HG03432 (cell line): ENCODE measurements at regions not wholly inside any gene's neighbourhood (a gene's known extent, or its start where the extent isn't known, plus 50 kb on each side); places are given as distances from the start of the nearest gene placed in this dataset.

Source experiments
- ATAC-seq: cut with Tn5 transposase; IDR thresholded peaks from one replicate; pipeline ENCODE4 v1.9.1; 2021; ENCODE audit warnings: mild to moderate bottlenecking, moderate library complexity; ENCODE audit not compliant: unreplicated experiment

- peak; percentile 7 for ATAC-seq
Observed at GRCh38 chr12:98417266-98417665, 98.1 kb upstream of the TMPO start.

- peak; percentile 83 for ATAC-seq
Observed at GRCh38 chr12:98418357-98419075, 96.9 kb upstream of the TMPO start.

GRCh38 chr12:98419081-98419794 lies 96.2 kb upstream of the TMPO start:
- ATAC-seq: no peak

GRCh38 chr12:98419795-98420404 lies 95.5 kb upstream of the TMPO start:
- ATAC-seq: no peak

- ATAC-seq: no peak
Observed at GRCh38 chr12:98420461-98420860, 94.9 kb upstream of the TMPO start.

- no peak for ATAC-seq
Observed at GRCh38 chr12:98421316-98421715, 94.1 kb upstream of the TMPO start.

- no peak for ATAC-seq
Observed at GRCh38 chr12:98422359-98422758, 93.0 kb upstream of the TMPO start.

- ATAC-seq: no peak
Observed at GRCh38 chr12:98422812-98423211, 92.6 kb upstream of the TMPO start.

- no peak for ATAC-seq
Observed at GRCh38 chr12:98423963-98424362, 91.4 kb upstream of the TMPO start.

GRCh38 chr12:98424726-98425401 lies 90.5 kb upstream of the TMPO start:
- ATAC-seq: peak; percentile 77

- no peak for ATAC-seq
Observed at GRCh38 chr12:98425859-98426258, 89.5 kb upstream of the TMPO start.

GRCh38 chr12:98431089-98431488 lies 84.3 kb upstream of the TMPO start:
- ATAC-seq: no peak

- ATAC-seq: no peak
Observed at GRCh38 chr12:98437166-98437565, 78.2 kb upstream of the TMPO start.

- no peak for ATAC-seq
Observed at GRCh38 chr12:98437806-98438595, 77.4 kb upstream of the TMPO start.

GRCh38 chr12:98438656-98439230 lies 76.6 kb upstream of the TMPO start:
- ATAC-seq: no peak

GRCh38 chr12:98439471-98439951 lies 75.9 kb upstream of the TMPO start:
- no peak for ATAC-seq

GRCh38 chr12:98439981-98440581 lies 75.3 kb upstream of the TMPO start:
- ATAC-seq: no peak

GRCh38 chr12:98446060-98446459 lies 69.3 kb upstream of the TMPO start:
- no peak for ATAC-seq

GRCh38 chr12:98446682-98447081 lies 68.7 kb upstream of the TMPO start:
- no peak for ATAC-seq

GRCh38 chr12:98449584-98449983 lies 65.8 kb upstream of the TMPO start:
- ATAC-seq: no peak
